ENCODE measurements at regions not wholly inside any gene's neighbourhood (a gene's known extent, or its start where the extent isn't known, plus 50 kb on each side); places are given as distances from the start of the nearest gene placed in this dataset.

DNA sequence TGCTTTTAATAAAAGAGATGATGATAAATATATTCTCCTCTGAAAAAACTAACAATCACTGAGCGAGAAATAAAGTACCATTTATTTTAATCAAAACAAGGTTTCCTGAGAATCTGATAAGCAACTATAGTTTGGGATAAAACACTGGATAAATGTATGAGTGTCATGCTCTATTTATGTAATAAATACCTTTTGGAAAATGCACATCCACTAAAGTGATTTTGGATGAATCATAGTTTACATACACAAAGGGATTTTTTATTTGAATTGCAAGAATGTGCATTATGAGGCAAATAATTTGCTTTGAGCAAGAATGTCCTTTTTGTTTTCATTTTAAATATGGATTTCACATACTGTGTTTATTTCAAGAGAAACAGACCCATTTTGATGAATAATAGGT is 1483.5 kb downstream of the MRPL39 start:
- no peak for ATAC-seq
- no peak for TF ChIP-seq CTCF (IDR thresholded peaks at IDR 0.05)
- H3K4me1 ChIP-seq, result no peaks in the 10 kb centered on the region
- H3K27ac ChIP-seq, result no peak overlapping the region
- no peaks in the 10 kb centered on the region for H3K27me3 ChIP-seq
- H3K4me3 ChIP-seq, result no peak overlapping the region
- H3K9me3 ChIP-seq, result no peaks in the 10 kb centered on the region
- intact Hi-C loops (cut with DNase I), result no loop called here
- no peaks in the 10 kb centered on the region for H3K36me3 ChIP-seq
- no peak for DNase-seq

DNA sequence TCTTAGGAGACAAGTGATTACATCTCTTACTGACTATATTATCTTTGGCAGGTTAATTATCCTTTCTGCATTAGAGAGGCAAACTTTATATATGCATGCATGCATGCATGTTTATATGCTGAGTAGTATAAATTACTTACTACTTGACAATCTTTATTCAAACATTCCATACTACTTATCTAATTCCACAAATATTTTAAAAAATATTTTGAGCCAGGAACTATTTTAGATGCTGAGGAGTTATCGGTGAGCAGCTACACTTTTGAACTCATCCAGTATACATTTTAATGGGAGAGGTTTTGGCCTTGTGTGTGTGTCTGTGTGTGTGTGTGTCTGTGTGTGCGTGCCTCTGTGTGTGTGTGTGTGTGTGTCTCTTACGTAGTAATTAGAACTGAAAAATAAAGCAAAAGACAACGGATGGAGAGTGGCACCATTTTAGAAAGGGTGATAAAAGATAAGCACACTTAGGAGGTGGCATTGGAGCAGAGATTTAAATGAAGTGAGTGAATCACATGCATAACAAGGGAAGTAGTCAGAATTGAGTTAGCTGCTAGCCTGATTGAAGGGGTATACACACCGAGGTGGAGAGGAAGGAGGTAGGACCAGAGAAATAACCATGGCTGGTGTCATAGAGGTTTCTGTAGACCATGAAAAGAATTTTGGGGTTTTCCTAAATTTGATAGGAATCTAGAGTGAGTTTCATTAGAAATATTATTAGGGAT is 1488.4 kb downstream of the MRPL39 start:
- Histone ChIP-seq H3K27ac (no peak overlapping the region), H3K9me3 (no peaks in the 10 kb centered on the region), H3K27me3 (no peaks in the 10 kb centered on the region), H3K36me3 (no peaks in the 10 kb centered on the region), H3K4me1 (no peaks in the 10 kb centered on the region), H3K4me3 (no peak overlapping the region)
- DNase-seq (no peak), ATAC-seq (no peak)
- intact Hi-C loops (cut with DNase I), result no loop called here
- no peak for TF ChIP-seq CTCF (IDR thresholded peaks at IDR 0.05)

DNA sequence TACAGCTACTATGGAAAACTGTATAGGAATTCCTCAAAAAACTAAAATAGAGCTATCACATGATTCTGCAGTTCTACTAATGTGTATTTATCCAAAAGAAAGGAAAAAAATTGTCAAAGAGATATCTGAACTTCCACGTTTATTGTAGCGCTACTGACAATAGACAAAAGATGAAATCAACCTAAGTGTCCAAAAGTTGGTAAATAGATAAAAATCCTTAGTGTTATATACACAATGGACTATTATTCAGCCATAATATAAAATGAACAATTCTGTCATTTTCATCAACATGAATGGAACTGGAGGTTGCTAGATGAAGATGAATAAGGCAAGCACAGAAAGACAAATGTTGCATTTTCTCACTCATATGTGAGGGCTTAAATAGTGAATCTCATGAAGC is 1492.1 kb downstream of the MRPL39 start:
- Histone ChIP-seq H3K36me3 (no peaks in the 10 kb centered on the region), H3K9me3 (no peaks in the 10 kb centered on the region), H3K27ac (no peak overlapping the region), H3K4me1 (no peaks in the 10 kb centered on the region), H3K4me3 (no peak overlapping the region), H3K27me3 (no peaks in the 10 kb centered on the region)
- TF ChIP-seq CTCF (IDR thresholded peaks at IDR 0.05), result no peak
- intact Hi-C loops (cut with DNase I), result no loop called here
- ATAC-seq (no peak), DNase-seq (no peak)

GRCh38 chr21:24112020-24112419 is 1495.3 kb downstream of the MRPL39 start:
- TF ChIP-seq CTCF (IDR thresholded peaks at IDR 0.05), result no peak
- H3K4me3 ChIP-seq, result no peak overlapping the region
- no peak for DNase-seq
- ATAC-seq, result no peak
- no peaks in the 10 kb centered on the region for H3K4me1 ChIP-seq
- H3K36me3 ChIP-seq, result no peaks in the 10 kb centered on the region
- intact Hi-C loops (cut with DNase I), result no loop called here
- H3K27ac ChIP-seq, result no peak overlapping the region
- H3K9me3 ChIP-seq, result no peaks in the 10 kb centered on the region
- no peaks in the 10 kb centered on the region for H3K27me3 ChIP-seq

- no peak for TF ChIP-seq CTCF (IDR thresholded peaks at IDR 0.05)
- H3K36me3 ChIP-seq, result no peaks in the 10 kb centered on the region
- no peaks in the 10 kb centered on the region for H3K9me3 ChIP-seq
- H3K27me3 ChIP-seq, result no peaks in the 10 kb centered on the region
- H3K4me1 ChIP-seq, result no peaks in the 10 kb centered on the region
- ATAC-seq (no peak), DNase-seq (no peak)
- no peak overlapping the region for H3K27ac ChIP-seq
- no peak overlapping the region for H3K4me3 ChIP-seq
- intact Hi-C loops (cut with DNase I), result no loop called here
These were observed 1496.4 kb downstream of the MRPL39 start for GRCh38 chr21:24110846-24111245.
